H1 (cell line): ENCODE measurements at regions not wholly inside any gene's neighbourhood (a gene's known extent, or its start where the extent isn't known, plus 50 kb on each side); places are given as distances from the start of the nearest gene placed in this dataset.

Experiments
- CTCF ChIA-PET: fragments of 300-600 bp; sonication (Branson Sonifier 250); formaldehyde crosslinking; loops from one replicate; lab custom pipeline; 2021; ENCODE audit not compliant: partially characterized antibody; lab: Charles Lee
- POLR2A ChIA-PET: fragments of 300-600 bp; sonication (Branson Sonifier 250); formaldehyde crosslinking; loops from one replicate; lab custom pipeline; 2021; ENCODE audit warnings: inconsistent platforms; ENCODE audit not compliant: partially characterized antibody; lab: Charles Lee
- DNase-seq, 2 experiments: peaks; one replicate each; pipeline versions ENCODE4 v3.0.0 to v3.0.0-alpha.2; 2010 to 2022; ENCODE audit warnings: low spot score in 2 of 2, low read depth in 1 of 2, mixed read lengths in 1 of 2
- FAIRE-seq: peaks from 2 replicates; lab custom pipeline; 2011; peaks lifted over from hg19 to GRCh38; lab: Jason Lieb, UNC
- H2AFZ ChIP-seq: 2 replicates; pipeline ENCODE4 v1.8.1; 2012; ENCODE audit warnings: low read length, inconsistent platforms
- H2AK5ac ChIP-seq: 2 replicates; pipeline ENCODE4 v1.6.1; 2013; ENCODE audit warnings: low read depth, low read length
- H2BK120ac ChIP-seq: replicated peaks from 2 replicates; pipeline ENCODE3; 2013; ENCODE audit warnings: low read depth, low read length, inconsistent platforms
- H2BK12ac ChIP-seq: 2 replicates; pipeline ENCODE4 v1.6.1; 2013; ENCODE audit warnings: low read depth, low read length
- H2BK15ac ChIP-seq: 2 replicates; pipeline ENCODE4 v1.6.1; 2013; ENCODE audit warnings: low read length
- H2BK20ac ChIP-seq: 2 replicates; pipeline ENCODE4 v1.6.1; 2013; ENCODE audit warnings: low read length
- H2BK5ac ChIP-seq: 2 replicates; pipeline ENCODE4 v1.6.1; 2013; ENCODE audit warnings: low read depth, low read length
- H3K14ac ChIP-seq: 2 replicates; pipeline ENCODE4 v1.6.1; 2013; ENCODE audit warnings: inconsistent platforms; ENCODE audit not compliant: insufficient read length
- H3K18ac ChIP-seq: 2 replicates; pipeline ENCODE4 v1.6.1; 2013; ENCODE audit warnings: low read length; ENCODE audit errors: extremely low read depth
- H3K23ac ChIP-seq: 2 replicates; pipeline ENCODE4 v1.6.1; 2013; ENCODE audit warnings: inconsistent platforms; ENCODE audit not compliant: insufficient read length
- H3K23me2 ChIP-seq: 2 replicates; pipeline ENCODE4 v1.6.1; 2013; ENCODE audit warnings: low read depth, low read length
- H3K27ac ChIP-seq: 2 replicates; pipeline ENCODE4 v1.6.1; 2011; ENCODE audit warnings: low read depth, low read length, inconsistent platforms
- H3K27me3 ChIP-seq, 4 experiments: replicated peaks in 1 of 4; 1 replicate in 1 of 4; 2 replicates in 3 of 4; pipeline versions ENCODE4 v1.6.1 to v1.8.1; 2011 to 2013; ENCODE audit warnings: low read length in 3 of 4, mild to moderate bottlenecking in 3 of 4, inconsistent platforms in 2 of 4, mixed read lengths in 2 of 4, moderate library complexity in 1 of 4; ENCODE audit not compliant: control insufficient read depth in 3 of 4, insufficient read depth in 3 of 4; ENCODE audit errors: extremely low read depth in 1 of 4
- H3K36me3 ChIP-seq, 4 experiments: 2 replicates each; pipeline versions ENCODE4 v1.6.1 to v1.8.1; 2011 to 2013; ENCODE audit warnings: mild to moderate bottlenecking in 4 of 4, low read length in 3 of 4, moderate library complexity in 2 of 4, control low read depth in 1 of 4, inconsistent platforms in 1 of 4; ENCODE audit not compliant: insufficient read depth in 4 of 4, control insufficient read depth in 2 of 4
- H3K4ac ChIP-seq: replicated peaks from 2 replicates; pipeline ENCODE3; 2013; ENCODE audit warnings: low read length, low read depth, mixed read lengths, inconsistent platforms; ENCODE audit not compliant: insufficient read length
- H3K4me1 ChIP-seq, 4 experiments: replicated peaks in 1 of 4; 1 replicate in 1 of 4; 2 replicates in 3 of 4; pipeline versions ENCODE4 v1.6.1 to v1.8.1; 2011 to 2013; ENCODE audit warnings: low read length in 3 of 4, inconsistent platforms in 2 of 4, mixed read lengths in 1 of 4; ENCODE audit not compliant: insufficient read depth in 4 of 4, control insufficient read depth in 3 of 4
- H3K4me2 ChIP-seq, 2 experiments: 2 replicates each; pipeline versions ENCODE4 v1.6.1 to v1.8.1; 2011 to 2013; ENCODE audit warnings: low read depth in 2 of 2, low read length in 2 of 2, control low read depth in 1 of 2, inconsistent platforms in 1 of 2, mild to moderate bottlenecking in 1 of 2; ENCODE audit not compliant: insufficient read depth in 1 of 2
- H3K4me3 ChIP-seq, 4 experiments: fragments of 200-600, 300-600 bp in 1 of 4; sonication (generic), shearing (Covaris generic), sonication (Bioruptor Twin) in 1 of 4; 2 replicates each; pipeline versions ENCODE4 v1.5.1 to v1.8.1; 2011 to 2016; ENCODE audit warnings: low read length in 4 of 4, low read depth in 3 of 4, control low read depth in 2 of 4, inconsistent platforms in 2 of 4, mild to moderate bottlenecking in 2 of 4, mixed read lengths in 1 of 4, moderate library complexity in 1 of 4; ENCODE audit not compliant: insufficient read depth in 2 of 4; ENCODE audit errors: extremely low read depth in 1 of 4
- H3K56ac ChIP-seq: replicated peaks from 2 replicates; pipeline ENCODE3; 2013; ENCODE audit warnings: low read depth, mild to moderate bottlenecking, mixed read lengths, low read length, inconsistent platforms; ENCODE audit not compliant: insufficient read length
- H3K79me1 ChIP-seq: 2 replicates; pipeline ENCODE4 v1.6.1; 2013; ENCODE audit warnings: low read depth, low read length, control low read depth
- H3K79me2 ChIP-seq, 2 experiments: 2 replicates each; pipeline versions ENCODE4 v1.6.1 to v1.8.1; 2012 to 2013; ENCODE audit warnings: low read length in 2 of 2, mild to moderate bottlenecking in 2 of 2, inconsistent platforms in 1 of 2; ENCODE audit not compliant: insufficient read depth in 2 of 2, control insufficient read depth in 1 of 2
- H3K9ac ChIP-seq, 4 experiments: replicated peaks in 1 of 4; 1 replicate in 1 of 4; 2 replicates in 3 of 4; pipeline versions ENCODE4 v1.6.1 to v1.8.1; 2011 to 2013; ENCODE audit warnings: low read depth in 3 of 4, low read length in 3 of 4, control low read depth in 2 of 4, mild to moderate bottlenecking in 2 of 4, moderate library complexity in 2 of 4, inconsistent platforms in 1 of 4; ENCODE audit errors: extremely low read depth in 1 of 4
- H3K9me3 ChIP-seq, 2 experiments: 2 replicates each; pipeline versions ENCODE4 v1.6.1 to v1.8.1; 2012 to 2013; ENCODE audit warnings: mild to moderate bottlenecking in 2 of 2, moderate library complexity in 2 of 2, control low read depth in 1 of 2, inconsistent platforms in 1 of 2, low read depth in 1 of 2, low read length in 1 of 2, mixed read lengths in 1 of 2; ENCODE audit not compliant: insufficient read depth in 2 of 2
- H4K20me1 ChIP-seq, 2 experiments: replicated peaks in 1 of 2; 2 replicates each; pipeline versions ENCODE3 to v1.8.1; 2011 to 2013; ENCODE audit warnings: inconsistent platforms in 2 of 2, low read length in 2 of 2, mild to moderate bottlenecking in 1 of 2; ENCODE audit not compliant: insufficient read depth in 2 of 2, control insufficient read depth in 1 of 2
- H4K5ac ChIP-seq: 2 replicates; pipeline ENCODE4 v1.6.1; 2013; ENCODE audit warnings: low read length, low read depth, mixed read lengths, inconsistent platforms; ENCODE audit not compliant: insufficient read length
- H4K8ac ChIP-seq: 2 replicates; pipeline ENCODE4 v1.8.0; 2013; ENCODE audit warnings: mild to moderate bottlenecking, moderate library complexity, low read length, inconsistent platforms; ENCODE audit not compliant: insufficient read depth; ENCODE audit errors: extremely low read depth
- H4K91ac ChIP-seq: replicated peaks from 2 replicates; pipeline ENCODE3; 2013; ENCODE audit warnings: low read length, mixed read lengths, inconsistent platforms; ENCODE audit not compliant: insufficient read length
- ATF2 ChIP-seq: IDR thresholded peaks from 2 replicates; pipeline ENCODE4 v1.6.1; 2012; ENCODE audit warnings: low read length, inconsistent platforms
- ATF3 ChIP-seq: IDR thresholded peaks from 2 replicates; pipeline ENCODE4 v1.6.1; 2011; ENCODE audit warnings: low read depth, mild to moderate bottlenecking, low read length; ENCODE audit not compliant: insufficient read depth
- CBX8 ChIP-seq: fragments of 300-800, 300-1000 bp; sonication (generic); IDR thresholded peaks from 2 replicates; pipeline ENCODE4 v1.7.1; 2016; ENCODE audit warnings: low read depth, low read length, borderline replicate concordance
- FOSL1 ChIP-seq: IDR thresholded peaks from 2 replicates; pipeline ENCODE4 v1.6.1; 2011; ENCODE audit warnings: mild to moderate bottlenecking, low read depth, low read length, moderate library complexity; ENCODE audit not compliant: insufficient read depth
- JUND ChIP-seq: IDR thresholded peaks from 2 replicates; pipeline ENCODE4 v1.6.1; 2011; ENCODE audit warnings: mild to moderate bottlenecking, improper control_type of control experiment, low read length
- MAFK ChIP-seq: IDR thresholded peaks from 2 replicates; pipeline ENCODE4 v1.6.1; 2012; ENCODE audit warnings: low read depth, mild to moderate bottlenecking, improper control_type of control experiment, low read length
- MAX ChIP-seq: IDR thresholded peaks from 2 replicates; pipeline ENCODE4 v1.6.1; 2012; ENCODE audit warnings: inconsistent platforms
- NANOG ChIP-seq: IDR thresholded peaks from 2 replicates; pipeline ENCODE4 v1.6.1; 2011; ENCODE audit warnings: low read length, low read depth, mild to moderate bottlenecking, inconsistent platforms; ENCODE audit not compliant: insufficient read depth, poor library complexity, severe bottlenecking
- RFX5 ChIP-seq: IDR thresholded peaks from 2 replicates; pipeline ENCODE4 v1.6.1; 2011; ENCODE audit warnings: low read depth, low read length, improper control_type of control experiment, borderline replicate concordance
- SIX5 ChIP-seq: IDR thresholded peaks from 2 replicates; pipeline ENCODE4 v1.6.1; 2011; ENCODE audit warnings: mild to moderate bottlenecking, low read depth, low read length
- TAF1 ChIP-seq: IDR thresholded peaks from 2 replicates; pipeline ENCODE4 v1.6.1; 2011; ENCODE audit warnings: mild to moderate bottlenecking, low read depth, low read length
- TAF7 ChIP-seq: optimal IDR thresholded peaks from 2 replicates; pipeline ENCODE3; 2011; ENCODE audit warnings: low read depth, mild to moderate bottlenecking, inconsistent platforms, low read length, moderate library complexity, borderline replicate concordance
- YY1 ChIP-seq: IDR thresholded peaks from 2 replicates; pipeline ENCODE4 v1.6.1; 2011; ENCODE audit warnings: low read depth, mild to moderate bottlenecking, low read length
- WGBS, 2 experiments: shearing (Covaris generic) in 1 of 2; methylation state at CpG; one replicate each; pipeline versions ENCODE4 v1.1.6 to v1.1.7; 2013 to 2015; ENCODE audit warnings: low lambda C conversion rate in 2 of 2, mixed read lengths in 2 of 2, inconsistent platforms in 1 of 2, low coverage in 1 of 2, missing lambda C conversion rate in 1 of 2; ENCODE audit not compliant: insufficient replicate concordance in 2 of 2, insufficient coverage in 1 of 2, insufficient read length in 1 of 2; ENCODE audit errors: extremely low coverage in 1 of 2, missing lambda C conversion rate in 1 of 2; 5-methylcytosine and 5-hydroxymethylcytosine counted together

GRCh38 chr2:238730881-238731280, 117.0 kb upstream of the TWIST2 start:
- Histone ChIP-seq H3K9ac (no peak overlapping the region), H3K79me1 (no peaks in the 10 kb centered on the region), H2AK5ac (no peak overlapping the region), H3K27ac (no peak overlapping the region), H2AFZ (no peak overlapping the region), H2BK20ac (no peak overlapping the region), H2BK12ac (no peak overlapping the region), H2BK5ac (no peak overlapping the region), H3K14ac (no peak overlapping the region), H4K5ac (no peak overlapping the region), H4K20me1 (no peaks in the 10 kb centered on the region), H3K79me2 (no peaks in the 10 kb centered on the region), H2BK120ac (no peak overlapping the region), H3K4ac (no peak overlapping the region), H3K4me3 (no peak overlapping the region), H3K23me2 (no peaks in the 10 kb centered on the region), H3K56ac (no peak overlapping the region), H4K91ac (no peak overlapping the region), H3K4me2 (no peak overlapping the region), H3K36me3 (no peaks in the 10 kb centered on the region), H3K4me1 (no peaks in the 10 kb centered on the region), H3K18ac (no peak overlapping the region), H2BK15ac (no peak overlapping the region), H3K9me3 (no peaks in the 10 kb centered on the region), H3K27me3 (no peaks in the 10 kb centered on the region), H4K8ac (no peak overlapping the region), H3K23ac (no peak overlapping the region)
- ChIA-PET POLR2A (no interaction called here), CTCF (no interaction called here)
- WGBS, 2 experiments = 82% methylated on average over 4 of the region's 4 CpGs; no CpG with 5 or more reads in 1 of the 2 experiments
- no peak for DNase-seq
- no peak for FAIRE-seq
- no peak for TF ChIP-seq ATF3
- no peak for TF ChIP-seq YY1
- TF ChIP-seq MAFK = no peak
- no peak for TF ChIP-seq CBX8
- no peak for TF ChIP-seq TAF7
- TF ChIP-seq FOSL1 = no peak
- no peak for TF ChIP-seq MAX
- no peak for TF ChIP-seq JUND
- no peak for TF ChIP-seq NANOG
- TF ChIP-seq TAF1 = no peak
- TF ChIP-seq SIX5 = no peak
- TF ChIP-seq RFX5 = no peak
- TF ChIP-seq ATF2 = no peak
